ENCODE measurements at regions not wholly inside any gene's neighbourhood (a gene's known extent, or its start where the extent isn't known, plus 50 kb on each side); places are given as distances from the start of the nearest gene placed in this dataset.

GRCh38 chr17:70313086-70313852 lies 143.9 kb downstream of the KCNJ2 start:
- H3K4ac ChIP-seq (replicated peaks; ENCODE audit: insufficient read length, low read depth, low read length) = no peak overlapping the region
- no peak overlapping the region for H3K14ac ChIP-seq (ENCODE audit: insufficient read length)
- ChIA-PET CTCF (ENCODE audit: partially characterized antibody) (no interaction called here), POLR2A (ENCODE audit: partially characterized antibody) (no interaction called here)
- H3K4me2 ChIP-seq (ENCODE audit: insufficient read depth in 1 of 2, low read depth in 2 of 2, low read length in 2 of 2) = no peak overlapping the region
- no peak overlapping the region for H3K27ac ChIP-seq (ENCODE audit: low read depth, low read length)
- no peak overlapping the region for H2BK20ac ChIP-seq (ENCODE audit: low read length)
- no peaks in the 10 kb centered on the region for H3K36me3 ChIP-seq (ENCODE audit: control insufficient read depth in 2 of 4, insufficient read depth in 4 of 4, low read length in 3 of 4)
- no peak overlapping the region for H4K91ac ChIP-seq (replicated peaks; ENCODE audit: insufficient read length, low read length)
- H3K79me2 ChIP-seq (ENCODE audit: control insufficient read depth in 1 of 2, insufficient read depth in 2 of 2, low read length in 2 of 2) = no peaks in the 10 kb centered on the region
- H3K27me3 ChIP-seq (replicated peaks in 1 of 4; ENCODE audit: control insufficient read depth in 3 of 4, extremely low read depth in 1 of 4, insufficient read depth in 3 of 4, low read length in 3 of 4) = no peaks in the 10 kb centered on the region
- no peak overlapping the region for H2BK5ac ChIP-seq (ENCODE audit: low read depth, low read length)
- H2AFZ ChIP-seq (ENCODE audit: low read length) = no peak overlapping the region
- H2BK15ac ChIP-seq (ENCODE audit: low read length) = no peak overlapping the region
- H3K4me1 ChIP-seq (replicated peaks in 1 of 4; ENCODE audit: control insufficient read depth in 3 of 4, insufficient read depth in 4 of 4, low read length in 3 of 4) = no peaks in the 10 kb centered on the region
- no peak overlapping the region for H2AK5ac ChIP-seq (ENCODE audit: low read depth, low read length)
- H4K20me1 ChIP-seq (replicated peaks in 1 of 2; ENCODE audit: control insufficient read depth in 1 of 2, insufficient read depth in 2 of 2, low read length in 2 of 2) = no peaks in the 10 kb centered on the region
- 71% methylated on average over 11 of the region's 11 CpGs; no CpG with 5 or more reads in 1 of the 2 experiments for WGBS, 2 experiments (ENCODE audit: extremely low coverage in 1 of 2, insufficient coverage in 1 of 2, insufficient read length in 1 of 2, insufficient replicate concordance in 2 of 2, low coverage in 1 of 2, low lambda C conversion rate in 2 of 2, missing lambda C conversion rate in 1 of 2)
- H3K56ac ChIP-seq (replicated peaks; ENCODE audit: insufficient read length, low read depth, low read length) = no peak overlapping the region
- no peak overlapping the region for H2BK120ac ChIP-seq (replicated peaks; ENCODE audit: low read depth, low read length)
- DNase-seq (ENCODE audit: low read depth in 1 of 2, low spot score in 2 of 2) = no peak
- no peak overlapping the region for H3K9ac ChIP-seq (replicated peaks in 1 of 4; ENCODE audit: extremely low read depth in 1 of 4, low read depth in 3 of 4, low read length in 3 of 4)
- H4K5ac ChIP-seq (ENCODE audit: insufficient read length, low read depth, low read length) = no peak overlapping the region
- no peak overlapping the region for H3K4me3 ChIP-seq (ENCODE audit: extremely low read depth in 1 of 4, insufficient read depth in 2 of 4, low read depth in 3 of 4, low read length in 4 of 4)
- no peak overlapping the region for H3K18ac ChIP-seq (ENCODE audit: extremely low read depth, low read length)
- no peak for FAIRE-seq
- H3K23me2 ChIP-seq (ENCODE audit: low read depth, low read length) = no peaks in the 10 kb centered on the region
- H3K79me1 ChIP-seq (ENCODE audit: low read depth, low read length) = no peaks in the 10 kb centered on the region
- no peaks in the 10 kb centered on the region for H3K9me3 ChIP-seq (ENCODE audit: insufficient read depth in 2 of 2, low read depth in 1 of 2, low read length in 1 of 2)
- no peak overlapping the region for H3K23ac ChIP-seq (ENCODE audit: insufficient read length)
- no peak overlapping the region for H2BK12ac ChIP-seq (ENCODE audit: low read depth, low read length)
- no peak overlapping the region for H4K8ac ChIP-seq (ENCODE audit: extremely low read depth, insufficient read depth, low read length)
- TF ChIP-seq RFX5 (IDR thresholded peaks at IDR 0.05; ENCODE audit: borderline replicate concordance, low read depth, low read length) (no peak), POLR2A (IDR thresholded peaks at IDR 0.05; ENCODE audit: control extremely low read depth in 1 of 2, low read depth in 2 of 2, low read length in 2 of 2) (no peak), MAX (IDR thresholded peaks at IDR 0.05) (no peak), BRCA1 (IDR thresholded peaks at IDR 0.05; ENCODE audit: low read depth, low read length) (no peak), TAF1 (IDR thresholded peaks at IDR 0.05; ENCODE audit: low read depth, low read length) (no peak), TAF7 (optimal IDR thresholded peaks at IDR 0.05; ENCODE audit: borderline replicate concordance, low read depth, low read length) (no peak), POU5F1 (IDR thresholded peaks at IDR 0.05; ENCODE audit: low read depth, low read length) (no peak), ATF2 (IDR thresholded peaks at IDR 0.05; ENCODE audit: low read length) (no peak), NRF1 (IDR thresholded peaks at IDR 0.05; ENCODE audit: low read depth, low read length) (no peak), FOSL1 (IDR thresholded peaks at IDR 0.05; ENCODE audit: insufficient read depth, low read depth, low read length) (no peak), TCF12 (IDR thresholded peaks at IDR 0.05; ENCODE audit: low read depth, low read length) (no peak), MAFK (IDR thresholded peaks at IDR 0.05; ENCODE audit: low read depth, low read length) (no peak), SUZ12 (IDR thresholded peaks at IDR 0.05; ENCODE audit: low read length) (no peak)
